NCI-H226 (cell line): ENCODE measurements at regions not wholly inside any gene's neighbourhood (a gene's known extent, or its start where the extent isn't known, plus 50 kb on each side); places are given as distances from the start of the nearest gene placed in this dataset.
A peak's percentile ranks its signal among the peaks of the same experiment; 100 is the strongest.
"Not testable (repeated sequence)": the region's sequence is repeated elsewhere in the genome, so short reads cannot be mapped to it uniquely, and the experiment has no call there.

Experiments
- DNase-seq: peaks from one replicate; pipeline ENCODE4 v3.0.0-alpha.2; 2015

DNA sequence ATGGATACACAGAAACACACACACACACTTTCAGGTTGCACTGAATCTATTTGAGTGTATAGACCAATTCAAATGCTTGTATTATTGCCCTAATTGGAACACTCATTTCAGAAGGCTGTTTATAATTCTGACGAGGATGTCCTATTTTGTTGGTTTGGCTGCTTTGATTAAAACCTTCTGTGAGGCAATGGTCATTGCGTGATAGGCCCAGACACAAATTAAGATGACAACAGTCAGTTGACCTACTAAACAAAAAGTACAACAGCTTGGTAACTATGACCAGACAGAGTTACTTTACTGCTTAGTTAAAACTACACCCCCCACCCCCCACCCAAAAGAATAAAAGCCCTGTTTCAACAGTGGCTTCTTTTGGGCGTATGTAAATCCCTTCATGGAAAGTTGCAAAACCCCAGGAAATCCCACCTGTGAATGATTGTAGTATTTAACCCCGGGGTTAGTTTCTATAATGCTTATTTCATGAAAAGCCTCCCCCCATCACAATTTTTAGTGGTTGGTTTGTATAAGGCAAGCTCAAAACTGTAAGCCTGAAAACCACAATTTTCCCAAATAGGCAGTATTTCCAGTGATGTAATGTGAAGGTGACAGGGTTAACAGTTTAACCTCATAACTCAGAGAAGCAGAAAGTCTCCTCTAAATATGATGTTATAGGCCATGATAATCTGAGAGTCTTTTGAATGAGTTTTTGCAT lies 340.8 kb downstream of the FGF10 start:
- DNase-seq, result no peak

DNA sequence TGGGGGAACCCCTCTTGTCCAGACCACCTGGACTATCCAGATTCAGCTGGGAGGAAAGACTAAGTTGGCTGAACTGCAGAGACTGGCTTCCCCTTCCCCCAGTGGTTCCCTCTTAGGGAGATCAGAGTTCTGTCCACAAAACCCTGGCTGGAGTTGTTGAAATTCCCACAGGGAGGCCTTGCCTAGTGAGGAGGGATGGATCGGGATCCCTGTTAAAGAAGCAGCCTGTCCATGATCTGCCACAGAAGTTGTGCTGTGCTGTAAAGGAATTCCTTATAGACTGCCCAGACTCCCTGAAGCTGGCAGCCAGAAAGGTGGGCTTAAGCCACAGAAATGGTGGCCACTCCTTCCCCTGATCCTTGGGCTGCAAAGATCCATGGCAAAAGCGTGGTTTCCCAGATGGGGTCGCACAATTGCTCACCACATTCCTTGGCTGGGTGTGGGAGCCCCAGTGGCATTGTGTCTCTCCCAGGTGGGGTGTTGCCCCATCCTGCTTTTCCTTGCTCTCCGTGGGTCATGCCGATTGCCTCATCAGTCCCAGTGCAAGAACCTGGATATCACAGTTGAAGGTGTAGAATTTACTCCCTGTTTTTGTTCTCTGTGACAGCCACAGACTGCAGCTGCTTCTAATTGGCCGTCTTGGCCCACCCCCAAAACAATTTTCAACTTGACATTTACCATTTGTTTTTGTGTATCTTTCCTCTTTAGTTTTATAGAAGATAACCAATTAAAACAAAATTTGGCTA lies 342.4 kb downstream of the FGF10 start:
- no peak for DNase-seq

DNA sequence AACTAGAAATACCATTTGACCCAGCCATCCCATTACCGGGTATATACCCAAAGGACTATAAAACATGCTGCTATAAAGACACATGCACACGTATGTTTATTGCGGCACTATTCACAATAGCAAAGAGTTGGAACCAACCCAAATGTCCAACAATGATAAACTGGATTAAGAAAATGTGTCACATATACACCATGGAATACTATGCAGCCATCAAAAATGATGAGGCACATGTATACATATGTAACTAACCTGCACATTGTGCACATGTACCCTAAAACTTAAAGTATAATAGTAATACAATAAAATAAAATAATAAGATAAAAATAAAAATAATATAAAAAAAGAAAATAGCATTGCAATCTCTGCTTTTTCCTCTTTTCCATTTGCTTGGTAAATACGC lies 344.7 kb downstream of the FGF10 start:
- DNase-seq, result not testable (repeated sequence)

DNA sequence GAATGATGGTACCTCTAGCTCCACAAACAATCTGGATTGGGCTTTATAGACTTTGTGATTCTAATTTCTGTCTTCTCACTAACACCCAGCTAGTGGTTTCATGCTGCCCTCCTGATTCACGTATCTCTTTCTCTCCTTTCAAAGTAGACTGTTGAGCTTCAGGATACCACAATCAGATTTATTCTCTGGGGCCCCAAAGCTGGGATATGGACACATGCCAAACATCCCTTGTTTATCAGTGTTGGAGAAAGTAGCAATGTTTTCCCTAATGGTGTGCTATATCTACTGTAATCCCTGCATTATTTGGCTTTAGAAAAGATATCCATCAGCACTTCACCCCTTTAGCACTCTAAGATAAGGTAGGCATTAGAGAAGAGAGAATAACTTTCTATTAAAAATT lies 361.0 kb downstream of the FGF10 start:
- DNase-seq, result no peak

DNA sequence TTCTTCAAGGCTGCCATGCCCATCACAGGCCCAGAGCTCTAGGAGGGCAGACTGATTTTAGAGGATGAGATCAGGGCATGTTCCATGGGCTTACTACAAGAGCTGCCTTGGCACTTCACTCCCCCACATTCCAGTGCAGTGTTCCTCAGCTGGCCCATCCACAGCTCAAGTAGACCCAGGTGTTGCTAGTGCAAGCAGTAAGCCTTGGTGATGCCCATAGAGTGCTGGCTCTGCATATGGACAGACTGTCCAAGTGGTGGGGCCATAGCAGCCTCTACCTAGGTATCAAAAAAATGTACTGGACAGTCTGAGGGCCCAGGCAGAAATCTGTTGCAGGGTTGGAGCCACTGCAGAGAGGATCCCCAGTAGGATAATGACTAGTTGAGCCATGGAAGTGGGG lies 366.6 kb downstream of the FGF10 start:
- DNase-seq, result no peak

DNA sequence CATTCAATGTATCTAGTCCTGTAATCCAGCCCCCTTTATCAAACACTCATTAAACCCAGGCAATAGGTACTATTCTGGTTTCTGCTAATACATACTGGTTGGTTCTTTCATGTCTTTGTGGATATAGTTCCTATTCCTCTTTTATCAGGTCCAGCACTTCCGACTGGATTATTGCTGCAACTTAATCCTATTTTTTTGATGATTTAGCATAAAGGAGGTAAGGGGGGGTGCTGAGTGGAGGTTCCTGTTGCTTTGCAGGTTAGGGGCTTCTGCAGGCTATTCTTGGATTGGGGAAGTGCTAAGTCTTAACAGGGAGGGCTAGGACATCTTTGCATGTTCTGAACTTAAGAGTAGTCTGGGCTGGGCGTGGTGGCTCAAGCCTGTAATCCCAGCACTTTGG lies 377.7 kb downstream of the FGF10 start:
- DNase-seq, result no peak

DNA sequence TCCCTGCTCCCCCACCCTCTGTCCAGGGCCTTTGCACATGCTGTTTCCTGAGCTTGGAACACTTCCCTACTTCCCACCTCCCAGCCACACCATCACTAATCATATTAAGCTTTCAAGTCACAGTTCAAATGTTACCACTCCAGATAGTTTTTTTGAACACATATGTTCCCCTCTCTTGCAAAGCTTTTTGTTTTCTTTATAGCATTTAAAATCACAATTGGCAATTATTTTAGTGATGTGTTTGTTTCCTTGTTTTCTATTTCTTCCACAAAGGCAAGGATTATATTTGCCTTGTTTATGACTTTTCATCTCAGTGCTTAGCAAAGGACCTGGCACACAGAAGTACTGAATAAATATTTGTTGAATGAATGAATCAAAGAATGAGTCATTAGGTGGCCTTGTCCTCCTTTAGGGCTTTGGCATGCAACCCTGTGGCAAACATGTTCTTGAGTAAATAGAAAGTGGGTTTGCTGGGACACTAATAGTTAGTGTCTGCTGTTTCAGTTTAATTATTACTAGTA lies 386.8 kb downstream of the FGF10 start:
- DNase-seq, result no peak

DNA sequence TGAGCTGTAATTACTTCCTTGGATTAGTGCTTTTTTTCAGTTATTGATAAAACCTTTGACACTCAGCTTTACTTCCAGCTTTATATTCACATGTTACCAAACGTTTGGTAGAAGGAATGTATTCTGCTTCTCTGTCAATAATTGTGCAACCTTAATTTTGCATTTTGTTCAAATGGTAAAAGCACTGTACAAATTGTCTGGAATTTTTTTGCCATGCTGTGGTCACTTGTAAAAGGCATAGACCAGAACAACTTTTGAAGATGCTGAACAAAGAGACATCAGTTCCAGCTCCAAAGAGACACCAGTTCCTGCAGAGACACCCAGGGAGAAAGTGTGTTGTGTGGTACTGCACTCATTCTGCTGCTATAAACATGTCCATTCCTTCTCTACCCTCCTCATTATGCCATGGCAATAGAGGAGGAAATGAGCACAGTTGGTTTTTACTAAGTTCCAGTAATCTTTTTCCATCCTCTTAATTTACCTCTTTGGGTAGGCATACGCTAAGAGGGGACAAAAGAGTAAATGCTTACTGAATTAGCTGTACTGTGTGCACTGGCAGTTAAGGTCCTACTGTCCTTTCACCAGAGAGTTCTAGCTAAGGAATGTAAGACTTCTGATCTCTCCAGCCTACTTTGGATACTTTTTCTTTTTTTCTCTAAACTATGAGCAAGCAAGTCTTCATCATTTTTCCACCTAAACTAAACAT lies 387.4 kb downstream of the FGF10 start:
- DNase-seq, result no peak

DNA sequence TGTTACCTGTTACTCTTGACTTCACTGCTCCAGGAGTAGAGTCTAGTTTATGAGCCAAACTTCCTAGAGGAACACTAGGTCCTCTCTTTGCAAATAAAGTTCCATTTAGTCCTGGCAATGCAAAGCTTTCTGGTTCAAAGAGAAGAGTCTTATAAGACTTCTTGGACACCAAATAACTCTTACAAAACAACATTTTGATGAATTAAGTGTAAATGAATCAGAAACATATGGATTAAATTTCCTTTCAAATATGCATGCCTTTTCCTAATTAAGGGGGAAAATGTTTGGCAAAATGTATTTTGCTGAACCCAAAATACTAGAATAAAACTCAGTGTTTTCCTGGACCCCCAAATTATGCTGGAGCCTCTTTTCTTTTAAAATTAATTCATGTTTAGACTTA lies 388.0 kb downstream of the FGF10 start:
- DNase-seq, result no peak

DNA sequence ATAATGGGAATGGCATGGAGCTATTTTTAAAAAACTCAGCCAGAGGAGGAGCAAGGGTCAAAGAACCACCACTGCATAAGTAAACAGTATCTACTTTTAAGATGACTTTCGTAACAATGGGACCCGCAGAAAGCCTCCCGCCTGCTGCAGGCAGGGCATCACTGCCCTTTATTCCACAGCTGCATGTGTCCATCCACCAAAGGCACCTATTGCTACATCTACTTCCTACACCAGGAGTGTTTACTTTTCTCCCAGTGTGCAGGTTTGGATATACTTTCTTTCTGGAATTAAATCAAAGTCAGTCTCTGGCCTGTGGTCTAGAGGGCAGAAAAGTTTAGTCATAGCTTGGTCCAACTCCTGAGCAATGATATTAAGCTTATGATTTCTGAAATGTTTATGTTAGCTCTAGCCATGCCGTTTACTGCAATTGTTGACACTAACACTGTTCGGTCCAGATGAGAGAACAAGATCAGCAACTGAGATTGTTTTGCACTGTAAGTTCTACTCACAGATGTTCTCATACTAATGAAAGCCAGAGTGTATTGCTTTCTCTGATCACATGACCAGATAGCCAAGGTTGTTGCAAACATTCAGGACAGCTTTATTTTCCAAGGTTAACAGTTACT lies 391.5 kb downstream of the FGF10 start:
- peak; percentile 20 for DNase-seq

DNA sequence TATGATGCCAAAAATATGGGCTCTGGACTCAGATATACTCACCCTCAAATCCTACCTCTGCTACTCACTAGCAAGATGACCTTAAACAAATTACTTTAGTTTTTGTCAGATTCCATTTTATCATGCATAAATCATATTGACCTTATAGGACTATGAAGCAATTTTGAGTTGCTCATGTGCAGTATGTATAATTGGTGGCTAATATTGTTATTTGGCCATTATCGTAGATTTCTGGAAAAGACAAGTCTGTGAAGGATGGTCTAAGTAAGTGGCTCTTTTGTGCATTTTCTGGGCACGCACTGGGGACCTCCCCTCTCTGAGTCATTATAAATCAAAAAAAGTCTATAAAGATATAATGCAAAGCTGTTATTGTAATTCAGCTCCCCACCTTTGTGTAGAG lies 393.0 kb downstream of the FGF10 start:
- no peak for DNase-seq

DNA sequence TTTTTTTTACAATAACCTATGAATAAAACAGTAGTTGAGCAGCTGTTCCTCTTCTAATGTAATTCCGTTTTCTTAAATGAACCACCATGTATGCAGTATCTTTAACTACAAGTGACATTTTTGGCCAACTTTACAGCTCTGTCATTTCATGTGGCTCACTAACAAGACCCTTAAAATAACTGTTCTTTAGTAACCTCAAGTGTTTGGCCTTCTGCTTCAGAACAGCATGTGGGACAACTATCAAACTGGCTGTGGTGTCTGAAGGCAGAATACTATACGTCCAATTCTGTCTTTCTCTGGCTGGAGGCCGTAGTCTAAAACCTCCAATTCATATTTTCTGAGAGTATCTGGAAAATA lies 391.4 kb downstream of the NNT start:
- DNase-seq, result no peak

DNA sequence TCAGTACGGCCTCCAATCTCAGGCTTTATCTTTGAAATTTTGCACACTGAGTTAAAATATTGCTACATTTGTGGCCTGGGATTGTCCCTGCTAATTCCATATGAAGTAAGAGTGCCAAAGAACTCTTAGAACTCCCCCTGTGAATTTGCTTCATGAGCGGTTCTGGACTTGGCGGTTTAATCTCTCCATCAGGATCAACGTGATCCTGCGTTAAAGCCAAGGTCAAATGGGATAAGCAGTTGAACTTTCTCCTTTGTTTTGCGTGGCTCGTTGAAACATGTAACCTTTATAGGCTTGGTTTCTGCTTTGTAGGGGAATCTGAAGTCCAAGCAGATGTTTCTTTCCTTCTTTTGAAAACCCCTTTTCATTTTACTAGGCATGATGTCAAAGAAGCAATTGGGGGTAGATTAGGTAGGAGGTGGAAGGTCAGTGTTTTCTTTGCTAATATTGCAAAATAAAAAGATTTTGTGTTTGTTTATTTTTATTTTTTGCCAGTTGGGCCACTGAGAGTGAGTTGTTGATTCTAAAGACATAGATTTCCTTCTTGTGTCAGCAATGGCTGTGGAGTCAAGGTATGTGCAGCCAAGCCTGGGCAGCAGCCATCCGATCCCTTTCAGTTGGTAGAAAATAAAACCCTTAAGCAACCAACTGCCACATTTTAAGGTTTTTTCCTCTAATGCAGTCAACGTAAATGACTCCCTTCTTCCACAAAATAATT lies 390.8 kb downstream of the NNT start:
- no peak for DNase-seq

DNA sequence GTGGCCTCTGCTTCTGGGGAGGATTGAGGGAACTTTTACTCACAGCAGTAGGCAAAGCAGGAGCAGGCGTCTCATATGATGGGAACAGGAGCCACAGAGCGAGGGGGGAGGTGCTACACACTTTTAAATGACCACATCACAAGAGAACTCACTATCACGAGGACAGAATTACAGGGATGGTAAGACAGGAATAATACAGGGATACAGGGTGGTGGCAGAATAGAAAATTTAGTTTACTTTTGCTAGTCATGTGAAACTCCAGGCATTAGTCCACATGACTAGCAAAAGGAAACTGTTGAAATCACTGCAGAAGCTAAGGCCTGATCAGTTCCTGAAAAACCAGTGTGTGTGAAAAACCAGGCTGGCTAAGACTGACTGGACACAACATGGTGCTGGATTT lies 382.4 kb downstream of the NNT start:
- DNase-seq, result no peak

DNA sequence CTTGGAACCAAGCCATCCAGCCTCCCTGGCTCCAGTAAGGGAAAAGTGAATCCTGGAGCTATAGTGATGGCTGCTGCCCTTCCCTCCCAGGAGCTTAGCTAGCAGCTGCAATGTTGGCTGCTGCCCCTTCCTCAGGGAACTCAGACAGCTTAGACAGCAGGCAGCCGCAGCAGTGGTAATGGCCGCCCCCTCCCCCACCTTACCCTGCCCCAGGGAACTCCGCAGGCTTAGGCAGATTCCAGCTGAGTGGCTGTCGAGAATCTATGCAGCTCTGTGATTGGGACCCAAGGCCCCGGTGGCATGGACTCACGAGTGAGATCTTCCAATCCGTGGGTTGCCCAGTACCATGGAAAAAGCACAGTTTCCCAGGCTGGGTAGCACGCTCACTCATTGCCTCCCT lies 378.6 kb downstream of the NNT start:
- DNase-seq, result no peak

DNA sequence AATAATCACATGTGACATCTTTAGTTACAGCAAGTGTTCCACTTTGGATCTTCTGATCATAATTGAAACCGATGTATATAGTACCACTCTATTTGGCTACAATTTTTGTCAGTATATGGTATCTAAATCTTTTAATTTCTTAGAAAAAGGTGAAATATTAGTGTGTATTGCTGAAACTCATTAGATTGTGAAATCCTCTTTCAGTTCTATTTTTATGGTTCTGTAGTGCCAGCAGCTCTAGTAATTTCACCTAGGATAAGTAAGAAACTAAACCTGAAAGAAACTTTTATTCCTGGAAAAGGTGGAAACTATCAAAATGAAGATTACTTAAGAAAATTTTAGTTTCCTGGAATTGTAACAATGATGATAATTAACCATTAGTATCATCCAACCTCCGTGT lies 370.9 kb downstream of the NNT start:
- no peak for DNase-seq

DNA sequence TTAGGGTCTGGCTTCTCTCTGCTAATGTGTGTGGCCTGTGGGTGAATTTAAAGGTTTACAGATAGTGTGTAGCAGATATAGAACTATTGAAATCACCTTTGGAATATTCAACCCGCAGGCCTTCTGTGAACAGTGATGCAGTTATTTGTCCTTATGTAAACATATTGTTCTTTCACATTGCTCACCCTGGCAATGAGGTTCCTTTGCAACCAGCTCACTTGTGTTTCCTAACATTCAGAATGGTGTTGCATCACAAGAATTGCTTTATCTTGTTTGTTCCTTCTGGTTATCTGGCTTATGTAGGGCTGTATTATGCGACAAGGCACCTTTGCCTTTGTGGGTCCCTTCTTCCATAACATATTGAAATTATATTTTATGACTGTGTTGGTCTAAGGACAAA lies 370.3 kb downstream of the NNT start:
- DNase-seq, result no peak

DNA sequence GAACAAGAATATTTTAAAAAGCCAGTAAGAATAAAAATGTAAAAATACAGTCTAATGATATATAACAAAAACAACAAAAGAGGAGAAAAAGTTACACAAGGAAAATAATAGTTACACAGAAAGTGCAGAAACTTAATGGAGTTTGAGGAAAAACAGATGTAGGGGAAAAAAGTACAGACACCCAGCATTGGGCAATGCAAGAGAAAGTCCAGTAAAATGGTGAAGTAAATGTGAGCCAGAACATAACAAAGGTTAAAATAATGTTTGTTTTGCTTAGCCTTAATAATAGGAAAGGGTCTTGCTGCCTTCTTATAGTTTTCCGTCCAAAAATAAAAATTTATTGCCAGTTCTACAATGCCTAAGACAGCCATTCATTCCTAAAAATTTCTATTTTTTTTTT lies 364.2 kb downstream of the NNT start:
- no peak for DNase-seq

DNA sequence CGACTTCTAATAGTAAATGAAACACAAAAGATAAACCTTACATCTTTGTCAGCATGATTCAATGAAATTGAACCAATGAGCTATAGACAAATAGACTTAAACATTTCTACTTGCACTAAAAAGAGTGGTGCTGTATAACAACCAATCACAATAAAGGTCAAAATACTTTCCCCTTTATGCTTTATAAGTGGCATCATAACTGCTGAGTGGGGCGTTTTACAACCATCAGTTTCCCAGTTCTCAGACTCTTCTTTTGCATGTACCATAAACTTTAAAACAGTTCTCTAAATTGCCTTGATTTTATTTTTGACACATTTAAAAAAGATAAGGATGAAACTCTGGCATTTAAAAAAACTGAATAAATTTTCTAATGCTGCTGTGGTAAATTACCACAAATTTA lies 356.2 kb downstream of the NNT start:
- no peak for DNase-seq

DNA sequence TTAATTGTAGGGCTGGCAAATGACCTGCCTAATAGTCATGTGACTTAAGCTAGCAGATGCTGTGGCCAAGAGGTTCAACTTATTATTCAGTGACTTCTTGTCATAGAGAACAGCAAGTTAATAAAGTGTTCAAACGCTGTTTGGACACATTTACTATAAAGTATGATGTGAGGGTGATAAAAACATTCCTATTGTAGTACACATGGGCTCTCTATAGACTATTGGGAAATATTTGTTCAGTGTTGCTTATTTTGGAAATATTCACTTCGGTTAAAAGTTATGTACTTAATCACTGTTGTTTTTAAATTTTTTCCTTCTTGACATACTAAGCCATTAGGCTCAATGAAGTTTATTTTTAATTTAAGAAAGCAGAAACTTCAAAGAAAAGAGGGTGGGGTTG lies 345.0 kb downstream of the NNT start:
- no peak for DNase-seq

DNA sequence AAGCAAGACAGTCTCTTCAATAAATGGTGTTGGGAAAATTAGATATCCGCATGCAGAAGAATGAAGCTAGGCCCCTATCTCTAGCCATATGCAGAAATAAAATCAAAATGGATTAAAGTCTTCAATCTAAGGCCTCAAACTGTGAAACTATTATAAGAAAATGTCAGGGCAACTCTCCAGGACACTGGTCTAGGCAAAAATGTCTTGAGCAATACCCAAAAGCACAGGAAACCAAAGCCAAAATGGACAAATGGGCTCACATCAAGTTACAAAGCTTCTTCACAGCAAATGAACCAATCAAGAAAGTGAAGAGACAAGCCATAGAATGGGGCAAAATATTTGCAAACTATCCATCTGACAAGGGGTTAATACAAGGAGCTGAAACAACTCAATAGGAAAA lies 338.8 kb downstream of the NNT start:
- no peak for DNase-seq

DNA sequence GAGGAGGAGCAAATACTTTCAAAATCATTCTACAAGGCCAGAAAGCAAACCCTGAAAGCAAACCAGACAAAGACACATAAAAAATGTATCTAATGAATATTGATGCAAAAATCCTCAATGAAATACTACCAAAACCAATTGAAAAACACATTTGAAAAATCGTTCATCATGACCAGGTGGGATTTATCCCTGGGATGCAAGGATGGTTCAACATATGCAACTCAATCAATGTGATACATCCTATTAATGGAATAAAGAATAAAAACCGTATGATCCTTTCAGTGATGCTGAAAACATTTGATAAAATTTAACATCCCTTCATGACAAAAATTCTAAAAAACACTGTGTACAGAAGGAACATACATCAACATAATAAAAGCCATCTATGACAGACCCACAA lies 337.6 kb downstream of the NNT start:
- no peak for DNase-seq

DNA sequence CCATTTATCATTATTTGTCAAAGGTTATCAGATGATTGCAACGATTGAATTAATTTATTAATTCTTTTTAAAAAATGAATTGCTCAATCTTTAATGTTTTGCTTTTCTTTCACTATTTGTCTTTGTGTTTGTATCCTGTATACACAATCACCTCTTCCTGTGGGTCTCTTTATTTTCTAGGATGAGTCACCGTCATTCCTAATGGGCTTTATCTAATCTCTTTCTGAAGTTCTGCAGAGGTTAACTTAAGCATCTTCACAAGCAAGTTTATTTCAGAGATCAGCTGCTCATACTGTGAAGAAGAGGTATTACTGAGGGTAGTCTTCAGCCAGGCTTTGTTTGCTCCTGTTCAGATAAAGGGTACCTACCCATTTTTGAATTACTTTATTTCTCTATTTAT lies 323.9 kb downstream of the NNT start:
- DNase-seq, result peak; percentile 2
